A549 (cell line): ENCODE measurements at regions not wholly inside any gene's neighbourhood (a gene's known extent, or its start where the extent isn't known, plus 50 kb on each side); places are given as distances from the start of the nearest gene placed in this dataset.

Experiments used
- ATAC-seq, 2 experiments: fragments of 200-7000 bp in 1 of 2; fragments of >200 bp in 1 of 2; cut with Nextera tagmentation in 1 of 2; cut with Tn5 transposase in 1 of 2; 3 replicates each; pipeline versions ENCODE4 v1.8.0 to v1.9.1; 2018 to 2020; ENCODE audit warnings: mild to moderate bottlenecking in 1 of 2, moderate library complexity in 1 of 2
- CTCF ChIA-PET: fragments of 300-600 bp; sonication (Branson Sonifier 250); formaldehyde crosslinking; extraction: SDS; loops from one replicate; lab custom pipeline; 2021; ENCODE audit warnings: antibody characterized with exemption, inconsistent platforms; lab: Yijun Ruan, JAX
- POLR2A ChIA-PET: fragments of 350-600 bp; formaldehyde crosslinking; extraction: SDS; loops from one replicate; lab custom pipeline; 2021; ENCODE audit warnings: antibody characterized with exemption, inconsistent platforms; lab: Yijun Ruan, JAX
- DNase-seq, 2 experiments: peaks; one replicate each; pipeline versions ENCODE4 v3.0.0 to v3.0.0-alpha.2; 2011 to 2016; ENCODE audit warnings: low read depth in 1 of 2, low spot score in 1 of 2
- FAIRE-seq: peaks from 2 replicates; lab custom pipeline; 2011; peaks lifted over from hg19 to GRCh38; lab: Jason Lieb, UNC
- H3K27ac ChIP-seq, 2 experiments: fragments of >200 bp; sonication (Bioruptor Twin); formaldehyde crosslinking; 3 replicates each; pipeline ENCODE4 v1.5.1; 2016 to 2017
- H3K4me1 ChIP-seq: fragments of >200 bp; sonication (Bioruptor Twin); formaldehyde crosslinking; 3 replicates; pipeline ENCODE4 v1.6.1; 2016
- H3K4me2 ChIP-seq: fragments of >200 bp; sonication (Bioruptor Twin); formaldehyde crosslinking; 3 replicates; pipeline ENCODE4 v1.6.1; 2016
- H3K4me3 ChIP-seq: fragments of >200 bp; sonication (Bioruptor Twin); formaldehyde crosslinking; 3 replicates; pipeline ENCODE4 v1.5.1; 2016
- H3K9me3 ChIP-seq: fragments of >200 bp; sonication (Bioruptor Twin); formaldehyde crosslinking; 3 replicates; pipeline ENCODE4 v1.6.1; 2016
- BHLHE40 ChIP-seq: IDR thresholded peaks from 2 replicates; pipeline ENCODE4 v1.6.1; 2012; ENCODE audit warnings: low read depth, low read length, inconsistent platforms
- CEBPB ChIP-seq, 2 experiments: fragments of >200 bp in 1 of 2; sonication (Bioruptor Twin) in 1 of 2; formaldehyde crosslinking in 1 of 2; IDR thresholded peaks; 2 replicates each; pipeline ENCODE4 v1.6.1; 2012 to 2016
- EP300 ChIP-seq, 2 experiments: fragments of >200 bp; sonication (Bioruptor Twin); formaldehyde crosslinking; IDR thresholded peaks; 2 replicates in 1 of 2; 3 replicates in 1 of 2; pipeline ENCODE4 v1.6.1; 2016 to 2017
- FOSL2 ChIP-seq, 2 experiments: fragments of 450-650 bp in 1 of 2; fragments of >200 bp in 1 of 2; sonication (Bioruptor Twin) in 1 of 2; formaldehyde crosslinking; IDR thresholded peaks; 2 replicates each; pipeline versions ENCODE4 v1.5.0 to v1.6.1; 2016 to 2020; ENCODE audit warnings: mild to moderate bottlenecking in 1 of 2, moderate library complexity in 1 of 2
- HEYL ChIP-seq: fragments of 250-450 bp; sonication (Bioruptor Pico); IDR thresholded peaks from 2 replicates; pipeline ENCODE4 v1.8.0; 2021; ENCODE audit warnings: mild to moderate bottlenecking, moderate library complexity
- HOXA7 ChIP-seq: fragments of 250-450 bp; sonication (Bioruptor Pico); IDR thresholded peaks from 2 replicates; pipeline ENCODE4 v1.5.0; 2020; ENCODE audit warnings: mild to moderate bottlenecking, moderate library complexity
- HOXB13 ChIP-seq: fragments of 250-450 bp; sonication (Bioruptor Pico); IDR thresholded peaks from 2 replicates; pipeline ENCODE4 v1.5.0; 2020; ENCODE audit warnings: low read depth, mild to moderate bottlenecking, moderate library complexity
- JUN ChIP-seq, 2 experiments: fragments of >200 bp; sonication (Bioruptor Twin); formaldehyde crosslinking; IDR thresholded peaks; 2 replicates in 1 of 2; 3 replicates in 1 of 2; pipeline ENCODE4 v1.6.1; 2016 to 2017
- KDM5A ChIP-seq: fragments of 200-600 bp; sonication (generic); IDR thresholded peaks from 2 replicates; pipeline ENCODE4 v1.6.1; 2016; ENCODE audit warnings: antibody characterized with exemption, mild to moderate bottlenecking
- MAFK ChIP-seq: fragments of 450-650 bp; IDR thresholded peaks from 2 replicates; pipeline ENCODE4 v1.6.1; 2014; ENCODE audit not compliant: partially characterized antibody
- MAZ ChIP-seq: fragments of 150-350 bp; IDR thresholded peaks from 2 replicates; pipeline ENCODE4 v1.6.1; 2014; ENCODE audit warnings: antibody characterized with exemption, low read depth, low read length, borderline replicate concordance
- NFE2L2 ChIP-seq: fragments of 150-350 bp; conservative IDR thresholded peaks from 2 replicates; pipeline ENCODE4 v1.6.1; 2014; ENCODE audit warnings: low read length
- NR3C1 ChIP-seq: fragments of >200 bp; sonication (Bioruptor Twin); formaldehyde crosslinking; IDR thresholded peaks from 3 replicates; pipeline ENCODE4 v1.6.1; 2017
- PHF8 ChIP-seq: fragments of 200-600 bp; sonication (generic); IDR thresholded peaks from 2 replicates; pipeline ENCODE4 v1.6.1; 2016; ENCODE audit warnings: low read depth, mild to moderate bottlenecking, antibody characterized with exemption, moderate library complexity, borderline replicate concordance
- RAD21 ChIP-seq, 2 experiments: fragments of >200 bp in 1 of 2; sonication (Bioruptor Twin) in 1 of 2; formaldehyde crosslinking in 1 of 2; IDR thresholded peaks in 1 of 2; conservative IDR thresholded peaks in 1 of 2; 2 replicates in 1 of 2; 3 replicates in 1 of 2; pipeline ENCODE4 v1.6.1; 2012 to 2018; ENCODE audit warnings: inconsistent platforms in 1 of 2
- RCOR1 ChIP-seq: fragments of 150-350 bp; IDR thresholded peaks from 2 replicates; pipeline ENCODE4 v1.6.1; 2014; ENCODE audit warnings: antibody characterized with exemption, low read length, low read depth
- RNF2 ChIP-seq: fragments of 200-600 bp; sonication (generic); IDR thresholded peaks from 2 replicates; pipeline ENCODE4 v1.6.1; 2016; ENCODE audit warnings: low read depth, mild to moderate bottlenecking, antibody characterized with exemption, moderate library complexity, borderline replicate concordance
- SMC3 ChIP-seq: fragments of >200 bp; sonication (Bioruptor Twin); formaldehyde crosslinking; IDR thresholded peaks from 3 replicates; pipeline ENCODE4 v1.6.1; 2018; ENCODE audit warnings: inconsistent platforms
- TFCP2L1 ChIP-seq: fragments of 250-450 bp; sonication (Bioruptor Pico); IDR thresholded peaks from 2 replicates; pipeline ENCODE4 v1.5.0; 2021; ENCODE audit warnings: mild to moderate bottlenecking
- WGBS: methylation state at CpG from one replicate; pipeline ENCODE4 v1.1.6; 2017; ENCODE audit errors: missing lambda C conversion rate; 5-methylcytosine and 5-hydroxymethylcytosine counted together
- TF ChIP-seq, protein P1 (sequence below): IDR thresholded peaks from 2 replicates; pipeline ENCODE4 v1.6.1; 2012
- TF ChIP-seq, protein P2 (sequence below): fragments of 250-450 bp; sonication (Bioruptor Pico); IDR thresholded peaks from 2 replicates; pipeline ENCODE4 v1.5.0; 2021; ENCODE audit warnings: mild to moderate bottlenecking, moderate library complexity, borderline replicate concordance
- TF ChIP-seq, protein P3 (sequence below): fragments of 450-650 bp; IDR thresholded peaks from 2 replicates; pipeline ENCODE4 v1.6.1; 2014; ENCODE audit warnings: antibody characterized with exemption
- TF ChIP-seq, protein P4 (sequence below): fragments of >200 bp; sonication (Bioruptor Twin); formaldehyde crosslinking; IDR thresholded peaks from 3 replicates; pipeline ENCODE4 v1.5.1; 2016
- TF ChIP-seq, protein P5 (sequence below): fragments of >200 bp; sonication (Bioruptor Twin); formaldehyde crosslinking; IDR thresholded peaks from 3 replicates; pipeline ENCODE4 v1.6.1; 2016
- TF ChIP-seq, protein P6 (sequence below): fragments of >200 bp; sonication (Bioruptor Twin); formaldehyde crosslinking; IDR thresholded peaks from 2 replicates; pipeline ENCODE4 v1.6.1; 2016

DNA sequence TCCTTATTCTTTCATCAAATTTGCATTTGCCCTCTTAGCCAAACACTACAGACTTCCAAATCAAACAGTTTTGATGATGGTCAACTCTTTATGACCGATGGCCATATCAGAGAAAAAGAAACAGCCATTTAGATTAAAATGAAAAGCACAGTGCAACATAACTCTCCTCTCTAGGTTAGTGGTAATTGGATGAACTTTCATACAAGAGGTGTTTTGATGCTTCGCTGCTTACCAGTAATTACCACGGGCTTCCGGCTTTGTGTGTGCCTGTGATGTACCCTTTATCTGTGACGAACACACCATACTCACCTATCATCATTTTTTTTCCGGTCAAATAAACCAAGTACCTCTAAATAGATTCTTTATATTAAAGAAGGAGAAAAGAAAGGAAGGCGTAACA, 181.8 kb downstream of the FOXA2 start:
- WGBS = 90% methylated on average over 7 of the region's 7 CpGs
- H3K4me2 ChIP-seq = peak overlapping the region; percentile 83
- no peak for ATAC-seq
- POLR2A ChIA-PET = interaction anchor here (1.0 to 2.0 kb wide), 6 partner anchors 9 to 184 kb away, joined by 3 to 16 read pairs (median 8); partner anchors contain the start of gene FOXA2
- no peak for DNase-seq
- CTCF ChIA-PET = interaction anchor here (1.1 to 4.5 kb wide), 15 partner anchors 8 to 185 kb away, joined by 3 to 30 read pairs (median 4); no protein-coding TSS in a partner anchor
- TF ChIP-seq, protein P1, sequence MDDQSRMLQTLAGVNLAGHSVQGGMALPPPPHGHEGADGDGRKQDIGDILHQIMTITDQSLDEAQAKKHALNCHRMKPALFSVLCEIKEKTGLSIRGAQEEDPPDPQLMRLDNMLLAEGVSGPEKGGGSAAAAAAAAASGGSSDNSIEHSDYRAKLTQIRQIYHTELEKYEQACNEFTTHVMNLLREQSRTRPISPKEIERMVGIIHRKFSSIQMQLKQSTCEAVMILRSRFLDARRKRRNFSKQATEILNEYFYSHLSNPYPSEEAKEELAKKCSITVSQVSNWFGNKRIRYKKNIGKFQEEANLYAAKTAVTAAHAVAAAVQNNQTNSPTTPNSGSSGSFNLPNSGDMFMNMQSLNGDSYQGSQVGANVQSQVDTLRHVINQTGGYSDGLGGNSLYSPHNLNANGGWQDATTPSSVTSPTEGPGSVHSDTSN = no peak
- TF ChIP-seq, protein P2, sequence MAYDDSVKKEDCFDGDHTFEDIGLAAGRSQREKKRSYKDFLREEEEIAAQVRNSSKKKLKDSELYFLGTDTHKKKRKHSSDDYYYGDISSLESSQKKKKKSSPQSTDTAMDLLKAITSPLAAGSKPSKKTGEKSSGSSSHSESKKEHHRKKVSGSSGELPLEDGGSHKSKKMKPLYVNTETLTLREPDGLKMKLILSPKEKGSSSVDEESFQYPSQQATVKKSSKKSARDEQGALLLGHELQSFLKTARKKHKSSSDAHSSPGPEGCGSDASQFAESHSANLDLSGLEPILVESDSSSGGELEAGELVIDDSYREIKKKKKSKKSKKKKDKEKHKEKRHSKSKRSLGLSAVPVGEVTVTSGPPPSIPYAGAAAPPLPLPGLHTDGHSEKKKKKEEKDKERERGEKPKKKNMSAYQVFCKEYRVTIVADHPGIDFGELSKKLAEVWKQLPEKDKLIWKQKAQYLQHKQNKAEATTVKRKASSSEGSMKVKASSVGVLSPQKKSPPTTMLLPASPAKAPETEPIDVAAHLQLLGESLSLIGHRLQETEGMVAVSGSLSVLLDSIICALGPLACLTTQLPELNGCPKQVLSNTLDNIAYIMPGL (CRISPR knock-in tag) = no peak
- TF ChIP-seq RNF2 (no peak), EP300 (IDR thresholded peaks at IDR 0.05) (no peak), PHF8 (no peak), MAZ (no peak), SMC3 (no peak), JUN (IDR thresholded peaks at IDR 0.05) (no peak), RCOR1 (no peak), NFE2L2 (no peak), FOSL2 (IDR thresholded peaks at IDR 0.05) (no peak), FOSL2 (CRISPR knock-in tag; IDR thresholded peaks at IDR 0.05) (no peak)
- TF ChIP-seq, protein P3, sequence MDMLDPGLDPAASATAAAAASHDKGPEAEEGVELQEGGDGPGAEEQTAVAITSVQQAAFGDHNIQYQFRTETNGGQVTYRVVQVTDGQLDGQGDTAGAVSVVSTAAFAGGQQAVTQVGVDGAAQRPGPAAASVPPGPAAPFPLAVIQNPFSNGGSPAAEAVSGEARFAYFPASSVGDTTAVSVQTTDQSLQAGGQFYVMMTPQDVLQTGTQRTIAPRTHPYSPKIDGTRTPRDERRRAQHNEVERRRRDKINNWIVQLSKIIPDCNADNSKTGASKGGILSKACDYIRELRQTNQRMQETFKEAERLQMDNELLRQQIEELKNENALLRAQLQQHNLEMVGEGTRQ = no peak
- no peaks in the 10 kb centered on the region for H3K9me3 ChIP-seq
- H3K4me3 ChIP-seq = no peak overlapping the region; the same call in 2 of the 3 replicates
- peak overlapping the region; percentile 88 to 98 for H3K27ac ChIP-seq
- H3K4me1 ChIP-seq = peaks cover 57% of the 10 kb centered on the region
- FAIRE-seq = no peak

DNA sequence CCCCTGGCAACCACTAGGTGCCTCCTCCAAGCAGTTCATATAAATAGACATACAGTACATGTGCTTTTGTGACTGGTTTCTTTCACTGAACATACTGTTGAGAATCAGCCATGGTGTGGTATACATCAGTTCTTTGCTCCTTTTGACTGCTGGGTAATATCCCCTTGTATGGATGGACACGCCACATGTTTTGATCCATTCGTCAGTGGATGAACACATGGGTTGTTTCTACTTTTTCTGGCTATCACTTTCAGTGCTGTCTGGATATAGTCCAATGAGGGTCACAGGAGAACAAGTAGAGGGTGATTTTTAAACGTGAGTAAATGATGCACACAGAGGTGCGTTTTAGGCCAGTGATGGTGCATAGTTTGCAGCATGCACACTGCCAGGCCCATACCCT, 183.9 kb downstream of the FOXA2 start:
- Histone ChIP-seq H3K4me1 (peaks cover 45% of the 10 kb centered on the region), H3K4me3 (no peak overlapping the region), H3K27ac (peak overlapping the region in 1 of 2 experiments; percentile 59; a peak in 2 of 6 replicates), H3K4me2 (no peak overlapping the region), H3K9me3 (no peaks in the 10 kb centered on the region)
- DNase-seq = no peak
- 89% methylated on average over 4 of the region's 4 CpGs for WGBS
- no peak for FAIRE-seq
- POLR2A ChIA-PET = no interaction called here
- TF ChIP-seq, protein P4, sequence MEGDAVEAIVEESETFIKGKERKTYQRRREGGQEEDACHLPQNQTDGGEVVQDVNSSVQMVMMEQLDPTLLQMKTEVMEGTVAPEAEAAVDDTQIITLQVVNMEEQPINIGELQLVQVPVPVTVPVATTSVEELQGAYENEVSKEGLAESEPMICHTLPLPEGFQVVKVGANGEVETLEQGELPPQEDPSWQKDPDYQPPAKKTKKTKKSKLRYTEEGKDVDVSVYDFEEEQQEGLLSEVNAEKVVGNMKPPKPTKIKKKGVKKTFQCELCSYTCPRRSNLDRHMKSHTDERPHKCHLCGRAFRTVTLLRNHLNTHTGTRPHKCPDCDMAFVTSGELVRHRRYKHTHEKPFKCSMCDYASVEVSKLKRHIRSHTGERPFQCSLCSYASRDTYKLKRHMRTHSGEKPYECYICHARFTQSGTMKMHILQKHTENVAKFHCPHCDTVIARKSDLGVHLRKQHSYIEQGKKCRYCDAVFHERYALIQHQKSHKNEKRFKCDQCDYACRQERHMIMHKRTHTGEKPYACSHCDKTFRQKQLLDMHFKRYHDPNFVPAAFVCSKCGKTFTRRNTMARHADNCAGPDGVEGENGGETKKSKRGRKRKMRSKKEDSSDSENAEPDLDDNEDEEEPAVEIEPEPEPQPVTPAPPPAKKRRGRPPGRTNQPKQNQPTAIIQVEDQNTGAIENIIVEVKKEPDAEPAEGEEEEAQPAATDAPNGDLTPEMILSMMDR = no peak
- TF ChIP-seq MAFK (no peak), NFE2L2 (no peak), RAD21 (conservative IDR thresholded peaks at IDR 0.05 in 1 of 2, IDR thresholded peaks at IDR 0.05 in 1 of 2) (no peak), KDM5A (no peak), CEBPB (IDR thresholded peaks at IDR 0.05) (no peak), BHLHE40 (no peak), NR3C1 (no peak), HOXB13 (CRISPR knock-in tag) (no peak), TFCP2L1 (no peak), HOXA7 (CRISPR knock-in tag) (no peak), MAZ (no peak), HEYL (CRISPR knock-in tag) (no peak)
- TF ChIP-seq, protein P1 = no peak
- TF ChIP-seq, protein P5, sequence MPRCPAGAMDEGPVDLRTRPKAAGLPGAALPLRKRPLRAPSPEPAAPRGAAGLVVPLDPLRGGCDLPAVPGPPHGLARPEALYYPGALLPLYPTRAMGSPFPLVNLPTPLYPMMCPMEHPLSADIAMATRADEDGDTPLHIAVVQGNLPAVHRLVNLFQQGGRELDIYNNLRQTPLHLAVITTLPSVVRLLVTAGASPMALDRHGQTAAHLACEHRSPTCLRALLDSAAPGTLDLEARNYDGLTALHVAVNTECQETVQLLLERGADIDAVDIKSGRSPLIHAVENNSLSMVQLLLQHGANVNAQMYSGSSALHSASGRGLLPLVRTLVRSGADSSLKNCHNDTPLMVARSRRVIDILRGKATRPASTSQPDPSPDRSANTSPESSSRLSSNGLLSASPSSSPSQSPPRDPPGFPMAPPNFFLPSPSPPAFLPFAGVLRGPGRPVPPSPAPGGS = no peak
- TF ChIP-seq, protein P6, sequence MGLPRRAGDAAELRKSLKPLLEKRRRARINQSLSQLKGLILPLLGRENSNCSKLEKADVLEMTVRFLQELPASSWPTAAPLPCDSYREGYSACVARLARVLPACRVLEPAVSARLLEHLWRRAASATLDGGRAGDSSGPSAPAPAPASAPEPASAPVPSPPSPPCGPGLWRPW = no peak
- CTCF ChIA-PET = interaction anchor here (1.5 kb wide), 1 partner anchor 10 kb away, joined by 5 read pairs; no protein-coding TSS in a partner anchor
- no peak for ATAC-seq
